DOHH2 (cell line): ENCODE measurements at regions not wholly inside any gene's neighbourhood (a gene's known extent, or its start where the extent isn't known, plus 50 kb on each side); places are given as distances from the start of the nearest gene placed in this dataset.

Experiments used
- H3F3A ChIP-seq: fragments of 200-600 bp; sonication (generic), shearing (Covaris generic); 2 replicates; pipeline ENCODE4 v1.6.0; 2016; ENCODE audit warnings: antibody characterized with exemption, mild to moderate bottlenecking; ENCODE audit not compliant: control insufficient read depth, insufficient read depth
- H3K27ac ChIP-seq: fragments of 200-600 bp; sonication (generic); 2 replicates; pipeline ENCODE4 v1.5.1; 2014; ENCODE audit warnings: low read depth, mild to moderate bottlenecking, low read length, moderate library complexity
- H3K27me3 ChIP-seq: fragments of 200-600 bp; sonication (generic); 2 replicates; pipeline ENCODE4 v1.6.1; 2014; ENCODE audit warnings: mild to moderate bottlenecking, low read length, mixed read lengths; ENCODE audit not compliant: control insufficient read depth
- H3K36me3 ChIP-seq: fragments of 200-600 bp; sonication (generic); 2 replicates; pipeline ENCODE4 v1.6.1; 2014; ENCODE audit warnings: mild to moderate bottlenecking, low read length, moderate library complexity, mixed read lengths; ENCODE audit not compliant: control insufficient read depth
- H3K4me1 ChIP-seq: fragments of 200-600 bp; sonication (generic); 2 replicates; pipeline ENCODE4 v1.6.1; 2014; ENCODE audit warnings: mild to moderate bottlenecking, low read length, mixed read lengths; ENCODE audit not compliant: control insufficient read depth
- H3K4me2 ChIP-seq: fragments of 200-600 bp; sonication (generic); 2 replicates; pipeline ENCODE4 v1.6.0; 2014; ENCODE audit warnings: mild to moderate bottlenecking, low read length, moderate library complexity
- H3K4me3 ChIP-seq: fragments of 200-600 bp; sonication (generic); 2 replicates; pipeline ENCODE4 v1.5.1; 2014; ENCODE audit warnings: mild to moderate bottlenecking, low read length, mixed read lengths
- H3K79me2 ChIP-seq: fragments of 200-600 bp; sonication (generic); 2 replicates; pipeline ENCODE4 v1.6.1; 2014; ENCODE audit warnings: mild to moderate bottlenecking, low read length, mixed read lengths; ENCODE audit not compliant: control insufficient read depth
- H3K9me2 ChIP-seq: fragments of 200-600 bp; sonication (generic); replicated peaks from 2 replicates; pipeline ENCODE4 v1.6.1; 2014; ENCODE audit warnings: mild to moderate bottlenecking, low read length, mixed read lengths; ENCODE audit not compliant: control insufficient read depth
- H3K9me3 ChIP-seq: fragments of 200-600 bp; sonication (generic); 2 replicates; pipeline ENCODE4 v1.6.1; 2014; ENCODE audit warnings: antibody characterized with exemption, low read length, mixed read lengths; ENCODE audit not compliant: control insufficient read depth, insufficient read depth
- H4K20me1 ChIP-seq: fragments of 200-600 bp; sonication (generic); 2 replicates; pipeline ENCODE4 v1.6.0; 2014; ENCODE audit warnings: low read depth, mild to moderate bottlenecking, antibody characterized with exemption, low read length, moderate library complexity; ENCODE audit not compliant: control insufficient read depth, insufficient read depth
- EZH2phosphoT487 ChIP-seq: fragments of 200-600 bp; sonication (generic); IDR thresholded peaks from 2 replicates; pipeline ENCODE4 v1.6.1; 2017; ENCODE audit warnings: borderline replicate concordance, mild to moderate bottlenecking, antibody characterized with exemption, low read length, moderate library complexity, mixed read lengths
- TF ChIP-seq, protein P1 (sequence below): fragments of 200-600 bp; sonication (generic); IDR thresholded peaks from one replicate; pipeline ENCODE4 v1.5.1; 2014; ENCODE audit warnings: antibody characterized with exemption, mild to moderate bottlenecking, low read depth, low read length; ENCODE audit not compliant: poor library complexity, severe bottlenecking

GRCh38 chr6:44778513-44778912 lies 391.0 kb downstream of the CDC5L start:
- Histone ChIP-seq H3K4me1 (no peaks in the 10 kb centered on the region), H3F3A (no peaks in the 10 kb centered on the region)
- TF ChIP-seq, protein P1, sequence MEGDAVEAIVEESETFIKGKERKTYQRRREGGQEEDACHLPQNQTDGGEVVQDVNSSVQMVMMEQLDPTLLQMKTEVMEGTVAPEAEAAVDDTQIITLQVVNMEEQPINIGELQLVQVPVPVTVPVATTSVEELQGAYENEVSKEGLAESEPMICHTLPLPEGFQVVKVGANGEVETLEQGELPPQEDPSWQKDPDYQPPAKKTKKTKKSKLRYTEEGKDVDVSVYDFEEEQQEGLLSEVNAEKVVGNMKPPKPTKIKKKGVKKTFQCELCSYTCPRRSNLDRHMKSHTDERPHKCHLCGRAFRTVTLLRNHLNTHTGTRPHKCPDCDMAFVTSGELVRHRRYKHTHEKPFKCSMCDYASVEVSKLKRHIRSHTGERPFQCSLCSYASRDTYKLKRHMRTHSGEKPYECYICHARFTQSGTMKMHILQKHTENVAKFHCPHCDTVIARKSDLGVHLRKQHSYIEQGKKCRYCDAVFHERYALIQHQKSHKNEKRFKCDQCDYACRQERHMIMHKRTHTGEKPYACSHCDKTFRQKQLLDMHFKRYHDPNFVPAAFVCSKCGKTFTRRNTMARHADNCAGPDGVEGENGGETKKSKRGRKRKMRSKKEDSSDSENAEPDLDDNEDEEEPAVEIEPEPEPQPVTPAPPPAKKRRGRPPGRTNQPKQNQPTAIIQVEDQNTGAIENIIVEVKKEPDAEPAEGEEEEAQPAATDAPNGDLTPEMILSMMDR = no peak
- no peak for TF ChIP-seq EZH2phosphoT487

More at GRCh38 chr6:44778513-44778912, 391.0 kb downstream of the CDC5L start:
- Histone ChIP-seq H3K27ac (no peak overlapping the region), H3K4me3 (no peak overlapping the region), H3K27me3 (peaks cover 5% of the 10 kb centered on the region; the same call in 1 of the 2 replicates), H4K20me1 (no peaks in the 10 kb centered on the region), H3K36me3 (no peaks in the 10 kb centered on the region), H3K4me2 (no peak overlapping the region), H3K79me2 (no peaks in the 10 kb centered on the region), H3K9me2 (no peaks in the 10 kb centered on the region), H3K9me3 (no peaks in the 10 kb centered on the region)
